ENCODE measurements at regions not wholly inside any gene's neighbourhood (a gene's known extent, or its start where the extent isn't known, plus 50 kb on each side); places are given as distances from the start of the nearest gene placed in this dataset.

DNA sequence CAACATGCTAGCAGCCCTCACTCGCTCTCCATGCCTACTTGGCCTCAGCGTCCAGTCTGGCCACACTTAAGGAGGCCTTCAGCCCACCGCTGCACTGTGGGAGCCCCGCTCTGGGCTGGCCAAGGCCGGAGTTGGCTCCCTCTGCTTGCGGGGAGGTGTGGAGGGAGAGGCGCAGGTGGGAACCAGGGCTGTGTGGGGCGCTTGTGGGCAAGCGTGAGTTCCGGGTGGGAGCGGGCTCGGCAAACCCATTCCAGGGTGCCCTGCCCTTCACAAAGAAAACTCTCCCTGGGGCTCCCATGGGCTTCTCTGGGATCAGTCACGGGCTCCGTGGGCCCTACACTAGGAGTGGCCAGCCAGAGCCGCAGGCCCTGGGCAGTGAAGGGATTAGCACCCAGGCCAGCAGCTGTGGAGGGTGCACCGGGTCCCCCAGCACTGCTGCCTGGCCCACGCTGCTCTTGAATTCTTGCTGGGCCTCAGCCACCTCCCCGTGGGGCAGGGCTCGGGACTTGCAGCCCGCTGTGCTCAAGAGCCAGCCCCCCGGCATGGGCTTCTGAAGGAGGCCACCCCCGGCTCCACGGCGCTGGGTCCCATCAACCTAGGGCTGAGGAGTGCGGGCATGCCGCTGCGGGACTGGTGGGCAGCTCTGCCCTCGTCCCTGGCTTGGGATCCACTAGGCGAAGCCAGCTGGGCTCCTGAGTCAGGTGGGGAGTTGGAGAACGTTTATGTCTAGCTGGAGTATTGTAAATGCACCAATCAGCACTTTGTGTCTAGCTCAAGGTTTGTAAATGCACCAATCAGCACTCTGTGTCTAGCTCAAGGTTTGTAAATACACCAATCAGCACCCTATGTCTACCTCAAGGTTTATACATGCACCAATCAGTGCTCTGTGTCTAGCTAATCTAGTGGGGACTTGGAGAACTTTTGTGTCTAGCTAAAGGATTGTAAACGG, 273.6 kb upstream of the SULF2 start:
- Mint-ChIP-seq H3K4me3 (ENCODE audit: low read depth, unreplicated experiment) (no peak overlapping the region), H3K9me3 (ENCODE audit: low read depth, unreplicated experiment) (peaks cover 4% of the 10 kb centered on the region), H3K36me3 (ENCODE audit: insufficient read depth, unreplicated experiment) (no peaks in the 10 kb centered on the region), H3K27ac (ENCODE audit: unreplicated experiment) (no peak overlapping the region), H3K4me1 (ENCODE audit: low read depth, unreplicated experiment) (peaks cover 7% of the 10 kb centered on the region), H3K27me3 (ENCODE audit: unreplicated experiment) (peaks cover 19% of the 10 kb centered on the region)
- no peak for DNase-seq
- TF ChIP-seq, protein P1, sequence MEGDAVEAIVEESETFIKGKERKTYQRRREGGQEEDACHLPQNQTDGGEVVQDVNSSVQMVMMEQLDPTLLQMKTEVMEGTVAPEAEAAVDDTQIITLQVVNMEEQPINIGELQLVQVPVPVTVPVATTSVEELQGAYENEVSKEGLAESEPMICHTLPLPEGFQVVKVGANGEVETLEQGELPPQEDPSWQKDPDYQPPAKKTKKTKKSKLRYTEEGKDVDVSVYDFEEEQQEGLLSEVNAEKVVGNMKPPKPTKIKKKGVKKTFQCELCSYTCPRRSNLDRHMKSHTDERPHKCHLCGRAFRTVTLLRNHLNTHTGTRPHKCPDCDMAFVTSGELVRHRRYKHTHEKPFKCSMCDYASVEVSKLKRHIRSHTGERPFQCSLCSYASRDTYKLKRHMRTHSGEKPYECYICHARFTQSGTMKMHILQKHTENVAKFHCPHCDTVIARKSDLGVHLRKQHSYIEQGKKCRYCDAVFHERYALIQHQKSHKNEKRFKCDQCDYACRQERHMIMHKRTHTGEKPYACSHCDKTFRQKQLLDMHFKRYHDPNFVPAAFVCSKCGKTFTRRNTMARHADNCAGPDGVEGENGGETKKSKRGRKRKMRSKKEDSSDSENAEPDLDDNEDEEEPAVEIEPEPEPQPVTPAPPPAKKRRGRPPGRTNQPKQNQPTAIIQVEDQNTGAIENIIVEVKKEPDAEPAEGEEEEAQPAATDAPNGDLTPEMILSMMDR (IDR thresholded peaks at IDR 0.05; ENCODE audit: unreplicated experiment), result no peak
- no TSS peak for BruUV-seq (replicated peaks)
- intact Hi-C loops (cut with micrococcal nuclease; ENCODE audit: unreplicated experiment), result no loop called here
- CTCF ChIA-PET, result interaction anchor here (1.4 kb wide), 1 partner anchor 10 kb away, joined by 3 read pairs; no protein-coding TSS in a partner anchor

DNA sequence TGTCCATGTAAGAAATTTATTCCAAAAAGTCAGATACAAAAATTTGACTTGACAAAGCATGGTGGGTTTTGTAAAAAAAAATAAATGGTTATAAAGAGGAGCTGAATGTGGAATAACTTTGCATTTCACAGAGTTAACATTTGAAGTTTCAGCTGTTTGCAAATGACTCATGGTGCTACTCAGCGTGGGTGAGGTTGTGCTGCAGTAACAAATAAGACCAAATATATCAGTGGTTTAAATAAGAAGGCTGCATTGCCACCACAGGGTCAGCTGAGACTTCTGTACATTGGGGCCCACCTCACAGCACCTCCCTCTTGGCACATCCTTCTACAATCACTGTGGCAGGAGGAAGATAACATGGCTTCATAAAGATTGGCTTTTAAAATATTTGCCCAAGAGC, 272.5 kb upstream of the SULF2 start:
- Mint-ChIP-seq H3K27me3 (ENCODE audit: unreplicated experiment) (peaks cover 19% of the 10 kb centered on the region), H3K27ac (ENCODE audit: unreplicated experiment) (no peak overlapping the region)
- no TSS peak for BruUV-seq (replicated peaks)

DNA sequence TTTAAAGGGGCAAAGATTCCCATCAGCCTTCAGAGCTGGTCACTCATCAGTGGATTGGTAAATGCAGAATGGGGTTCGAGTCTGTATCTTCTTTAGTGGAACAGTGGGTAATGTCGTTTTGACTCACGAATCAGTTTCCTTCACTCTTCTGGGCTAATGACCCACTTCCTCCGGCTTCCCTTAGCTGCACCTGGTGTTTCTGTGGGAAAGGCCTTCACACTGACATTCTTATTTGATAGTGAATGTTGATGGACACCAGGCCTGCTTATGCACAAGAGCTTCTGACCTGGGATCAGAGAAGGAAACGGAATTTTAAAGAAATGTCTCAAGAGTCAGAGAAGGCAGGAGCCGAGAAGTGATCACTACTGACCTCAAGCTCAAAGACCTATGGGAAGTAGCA, 272.0 kb upstream of the SULF2 start:
- no TSS peak for BruUV-seq (replicated peaks)
- Mint-ChIP-seq H3K4me3 (ENCODE audit: low read depth, unreplicated experiment) (no peak overlapping the region), H3K36me3 (ENCODE audit: insufficient read depth, unreplicated experiment) (peaks cover 9% of the 10 kb centered on the region), H3K27ac (ENCODE audit: unreplicated experiment) (no peak overlapping the region), H3K9me3 (ENCODE audit: low read depth, unreplicated experiment) (peaks cover 4% of the 10 kb centered on the region), H3K4me1 (ENCODE audit: low read depth, unreplicated experiment) (peaks cover 11% of the 10 kb centered on the region), H3K27me3 (ENCODE audit: unreplicated experiment) (peaks cover 19% of the 10 kb centered on the region)
- intact Hi-C loops (cut with micrococcal nuclease; ENCODE audit: unreplicated experiment), result no loop called here
- DNase-seq, result no peak
- TF ChIP-seq, protein P1 (IDR thresholded peaks at IDR 0.05; ENCODE audit: unreplicated experiment), result no peak
- CTCF ChIA-PET, result no interaction called here

More for the DNA sequence above, 272.5 kb upstream of the SULF2 start:
- intact Hi-C loops (cut with micrococcal nuclease; ENCODE audit: unreplicated experiment), result no loop called here
- TF ChIP-seq, protein P1 (IDR thresholded peaks at IDR 0.05; ENCODE audit: unreplicated experiment), result no peak
- peaks cover 5% of the 10 kb centered on the region for H3K36me3 Mint-ChIP-seq (ENCODE audit: insufficient read depth, unreplicated experiment)
- CTCF ChIA-PET, result no interaction called here
- H3K4me1 Mint-ChIP-seq (ENCODE audit: low read depth, unreplicated experiment), result peaks cover 7% of the 10 kb centered on the region
- no peak overlapping the region for H3K4me3 Mint-ChIP-seq (ENCODE audit: low read depth, unreplicated experiment)
- peaks cover 4% of the 10 kb centered on the region for H3K9me3 Mint-ChIP-seq (ENCODE audit: low read depth, unreplicated experiment)
- DNase-seq, result no peak

DNA sequence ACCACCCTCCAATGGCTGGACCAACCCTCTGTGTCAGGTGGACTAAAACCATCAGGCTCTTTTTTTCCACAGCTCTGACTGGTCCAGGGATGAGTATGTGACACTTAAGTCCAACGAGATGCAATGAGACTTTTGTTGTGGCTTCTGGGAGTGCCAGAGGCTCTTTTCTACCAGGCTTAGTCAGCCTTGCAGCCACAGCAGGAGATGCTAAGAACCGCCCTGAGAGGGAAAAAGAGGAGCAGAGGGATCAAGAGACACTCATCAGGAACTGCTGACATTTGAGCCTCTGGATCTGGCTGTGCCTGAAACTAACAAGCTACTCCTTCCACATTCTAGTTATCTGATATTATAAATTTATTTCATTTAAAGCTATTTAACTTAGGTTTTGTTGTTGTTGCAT, 270.9 kb upstream of the SULF2 start:
- Mint-ChIP-seq H3K27ac (ENCODE audit: unreplicated experiment) (no peak overlapping the region), H3K36me3 (ENCODE audit: insufficient read depth, unreplicated experiment) (peaks cover 13% of the 10 kb centered on the region), H3K4me1 (ENCODE audit: low read depth, unreplicated experiment) (peaks cover 20% of the 10 kb centered on the region), H3K27me3 (ENCODE audit: unreplicated experiment) (peaks cover 19% of the 10 kb centered on the region), H3K9me3 (ENCODE audit: low read depth, unreplicated experiment) (peaks cover 4% of the 10 kb centered on the region), H3K4me3 (ENCODE audit: low read depth, unreplicated experiment) (no peak overlapping the region)
- DNase-seq, result no peak
- BruUV-seq (replicated peaks), result no TSS peak
- TF ChIP-seq, protein P1 (IDR thresholded peaks at IDR 0.05; ENCODE audit: unreplicated experiment), result no peak
- intact Hi-C loops (cut with micrococcal nuclease; ENCODE audit: unreplicated experiment), result no loop called here
- CTCF ChIA-PET, result no interaction called here
